Stimulated activated CD8-positive, alpha-beta memory T cell treated with anti-CD3 and anti-CD28 coated beads, Interleukin-4, amount 100 ng/mL, for 4 hours (primary cell): ENCODE measurements at regions not wholly inside any gene's neighbourhood (a gene's known extent, or its start where the extent isn't known, plus 50 kb on each side); places are given as distances from the start of the nearest gene placed in this dataset.
"Not testable (repeated sequence)": the region's sequence is repeated elsewhere in the genome, so short reads cannot be mapped to it uniquely, and the experiment has no call there.

ENCODE experiments used
- DNase-seq, 2 donors: peaks; one replicate each; pipeline ENCODE4 v3.0.0-alpha.2; 2020; ENCODE audit warnings: low read depth in 2 of 2, low spot score in 1 of 2

- no peak for DNase-seq
Observed at GRCh38 chr22:22345781-22346180, 101.2 kb downstream of the VPREB1 start.

- DNase-seq = no peak
Observed at GRCh38 chr22:22346401-22347107, 102.0 kb downstream of the VPREB1 start.

GRCh38 chr22:22348127-22348814 lies 103.7 kb downstream of the VPREB1 start:
- DNase-seq = no peak

GRCh38 chr22:22348815-22349454 lies 104.3 kb downstream of the VPREB1 start:
- DNase-seq = no peak

GRCh38 chr22:22349455-22349836 lies 104.9 kb downstream of the VPREB1 start:
- DNase-seq = no peak

- DNase-seq = no peak
Observed at GRCh38 chr22:22351366-22351765, 106.8 kb downstream of the VPREB1 start.

GRCh38 chr22:22352371-22352999 lies 107.9 kb downstream of the VPREB1 start:
- DNase-seq = no peak

- DNase-seq = no peak
Observed at GRCh38 chr22:22355096-22355834, 110.7 kb downstream of the VPREB1 start.

- peak; percentile 12 to 46 for DNase-seq
Observed at GRCh38 chr22:22357024-22357883, 112.7 kb downstream of the VPREB1 start.

- no peak for DNase-seq
Observed at GRCh38 chr22:22358152-22358551, 113.6 kb downstream of the VPREB1 start.

- no peak for DNase-seq
Observed at GRCh38 chr22:22358686-22359085, 114.1 kb downstream of the VPREB1 start.

GRCh38 chr22:22359465-22359864 lies 114.9 kb downstream of the VPREB1 start:
- DNase-seq = no peak

GRCh38 chr22:22360014-22360413 lies 115.4 kb downstream of the VPREB1 start:
- DNase-seq = no peak

GRCh38 chr22:22362311-22362710 lies 117.7 kb downstream of the VPREB1 start:
- no peak for DNase-seq

GRCh38 chr22:22362936-22363335 lies 118.3 kb downstream of the VPREB1 start:
- DNase-seq = no peak

- DNase-seq = no peak
Observed at GRCh38 chr22:22364207-22364606, 119.6 kb downstream of the VPREB1 start.

GRCh38 chr22:22366537-22366936 lies 122.0 kb downstream of the VPREB1 start:
- no peak for DNase-seq

GRCh38 chr22:22368516-22368915 lies 123.9 kb downstream of the VPREB1 start:
- DNase-seq = no peak

- not testable (repeated sequence) for DNase-seq
Observed at GRCh38 chr22:22369219-22369963, 124.8 kb downstream of the VPREB1 start.

- DNase-seq = no peak
Observed at GRCh38 chr22:22369964-22370270, 125.3 kb downstream of the VPREB1 start.
